ENCODE measurements at regions not wholly inside any gene's neighbourhood (a gene's known extent, or its start where the extent isn't known, plus 50 kb on each side); places are given as distances from the start of the nearest gene placed in this dataset.
"Not testable (repeated sequence)": the region's sequence is repeated elsewhere in the genome, so short reads cannot be mapped to it uniquely, and the experiment has no call there.

DNA sequence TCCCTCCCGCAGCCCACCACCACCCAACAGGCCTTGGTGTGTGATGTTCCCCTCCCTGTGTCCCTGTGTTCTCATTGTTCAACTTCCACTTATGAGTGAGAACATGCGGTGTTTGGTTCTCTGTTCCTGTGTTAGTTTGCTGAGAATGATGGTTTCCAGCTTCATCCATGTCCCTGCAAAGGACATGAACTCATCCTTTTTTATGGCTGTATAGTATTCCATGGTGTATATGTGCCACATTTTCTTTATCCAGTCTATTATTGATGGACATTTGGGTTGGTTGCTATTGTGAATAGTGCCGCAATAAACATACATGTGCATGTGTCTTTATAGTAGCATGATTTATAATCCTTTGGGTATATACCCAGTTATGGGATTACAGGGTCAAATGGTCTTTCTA is 59.1 kb upstream of the RHOBTB1 start:
- H3K9me3 ChIP-seq (ENCODE audit: control insufficient read depth, low read length); H3K27ac ChIP-seq (ENCODE audit: insufficient read depth, low read depth, low read length, poor library complexity, severe bottlenecking); H3K36me3 ChIP-seq (ENCODE audit: control insufficient read depth, insufficient read depth, low read length); H3K4me3 ChIP-seq (ENCODE audit: insufficient read depth, low read depth, low read length); H3K4me1 ChIP-seq (ENCODE audit: control insufficient read depth, insufficient read depth, low read length): not testable (repeated sequence)
- peaks cover 34% of the 10 kb centered on the region for H3K27me3 ChIP-seq (ENCODE audit: control insufficient read depth, insufficient read depth, low read length, poor library complexity, severe bottlenecking)
- 93 to 100% methylated on average over 2 of the region's 3 CpGs for WGBS, 2 experiments

DNA sequence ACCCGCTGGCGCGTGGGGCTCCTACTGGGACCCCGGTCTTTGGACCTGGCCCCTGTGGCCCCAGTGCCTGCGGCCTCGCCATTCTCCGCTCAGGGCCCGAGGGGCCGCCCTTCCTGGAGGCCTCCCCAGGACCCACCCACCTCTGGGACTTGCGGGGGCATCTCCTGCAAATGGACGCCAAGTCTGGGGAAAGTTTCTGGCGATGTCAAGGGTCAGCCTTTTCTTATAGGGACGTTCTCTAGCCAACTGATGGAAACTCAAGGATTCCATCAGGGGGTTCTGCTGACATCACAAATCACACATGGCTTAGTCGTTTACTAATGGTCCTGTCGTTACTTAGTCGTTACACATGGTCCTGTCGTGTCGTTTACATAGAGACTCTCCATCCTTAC is 57.7 kb upstream of the RHOBTB1 start:
- H3K4me1 ChIP-seq (ENCODE audit: control insufficient read depth, insufficient read depth, low read length), result no peaks in the 10 kb centered on the region
- no peaks in the 10 kb centered on the region for H3K36me3 ChIP-seq (ENCODE audit: control insufficient read depth, insufficient read depth, low read length)
- H3K4me3 ChIP-seq (ENCODE audit: insufficient read depth, low read depth, low read length), result peak overlapping the region; percentile 62
- no peak overlapping the region for H3K27ac ChIP-seq (ENCODE audit: insufficient read depth, low read depth, low read length, poor library complexity, severe bottlenecking)
- no peaks in the 10 kb centered on the region for H3K9me3 ChIP-seq (ENCODE audit: control insufficient read depth, low read length)
- WGBS, 2 experiments, result 24 to 26% methylated on average over 18 of the region's 18 CpGs
- H3K27me3 ChIP-seq (ENCODE audit: control insufficient read depth, insufficient read depth, low read length, poor library complexity, severe bottlenecking), result peaks cover 34% of the 10 kb centered on the region

DNA sequence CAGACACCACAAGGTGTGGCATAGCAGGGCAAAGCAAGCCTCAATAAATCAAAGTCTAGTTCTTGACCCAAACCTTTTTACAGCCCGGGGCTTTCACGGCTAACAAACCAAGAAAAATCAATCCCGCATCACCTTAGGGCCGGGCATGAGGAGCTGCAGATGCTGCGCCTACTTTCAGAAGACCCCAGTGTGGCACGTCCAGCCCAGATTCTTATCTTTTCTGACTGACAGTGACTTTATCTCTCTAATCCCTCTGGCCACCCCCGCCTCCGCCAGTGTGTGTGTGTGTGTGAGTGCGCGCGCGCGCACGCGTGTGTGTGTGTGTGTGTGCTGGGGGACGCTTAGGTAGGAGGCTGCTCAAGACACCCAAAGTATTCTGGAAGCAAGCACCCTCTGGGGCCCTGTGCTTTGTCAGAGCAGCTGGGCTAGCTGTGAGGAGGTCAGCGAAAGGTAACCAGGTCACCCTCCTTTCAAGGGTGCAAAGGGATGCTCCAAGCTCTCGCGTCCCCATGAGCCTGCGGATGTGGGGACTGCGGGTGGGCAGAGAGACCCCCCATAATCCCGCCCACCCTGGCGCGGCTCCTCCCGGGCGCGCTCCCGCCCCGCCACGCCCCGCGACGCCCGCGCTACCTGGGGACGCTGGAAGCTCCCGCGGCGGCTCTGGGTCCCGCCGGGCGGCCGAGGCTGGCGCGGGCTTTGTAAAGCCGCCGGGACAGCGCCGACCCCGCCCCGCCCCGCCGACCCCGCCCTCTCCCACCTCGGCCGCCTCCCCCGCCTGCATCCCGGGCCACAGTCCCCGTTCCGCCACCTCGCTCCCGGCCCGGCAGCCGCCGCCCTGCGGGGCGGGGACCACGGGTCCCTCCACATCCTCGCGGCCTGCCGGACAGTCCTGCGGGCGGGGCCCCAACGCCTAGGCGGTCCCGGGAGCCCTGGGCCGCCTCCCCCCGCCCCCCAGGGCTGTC is 57.1 kb upstream of the RHOBTB1 start:
- Histone ChIP-seq H3K27me3 (ENCODE audit: control insufficient read depth, insufficient read depth, low read length, poor library complexity, severe bottlenecking) (peaks cover 34% of the 10 kb centered on the region), H3K36me3 (ENCODE audit: control insufficient read depth, insufficient read depth, low read length) (no peaks in the 10 kb centered on the region), H3K9me3 (ENCODE audit: control insufficient read depth, low read length) (no peaks in the 10 kb centered on the region), H3K27ac (ENCODE audit: insufficient read depth, low read depth, low read length, poor library complexity, severe bottlenecking) (no peak overlapping the region), H3K4me3 (ENCODE audit: insufficient read depth, low read depth, low read length) (peak overlapping the region; percentile 62), H3K4me1 (ENCODE audit: control insufficient read depth, insufficient read depth, low read length) (no peaks in the 10 kb centered on the region)
- WGBS, 2 experiments, result 3 to 4% methylated on average over 78 of the region's 78 CpGs

DNA sequence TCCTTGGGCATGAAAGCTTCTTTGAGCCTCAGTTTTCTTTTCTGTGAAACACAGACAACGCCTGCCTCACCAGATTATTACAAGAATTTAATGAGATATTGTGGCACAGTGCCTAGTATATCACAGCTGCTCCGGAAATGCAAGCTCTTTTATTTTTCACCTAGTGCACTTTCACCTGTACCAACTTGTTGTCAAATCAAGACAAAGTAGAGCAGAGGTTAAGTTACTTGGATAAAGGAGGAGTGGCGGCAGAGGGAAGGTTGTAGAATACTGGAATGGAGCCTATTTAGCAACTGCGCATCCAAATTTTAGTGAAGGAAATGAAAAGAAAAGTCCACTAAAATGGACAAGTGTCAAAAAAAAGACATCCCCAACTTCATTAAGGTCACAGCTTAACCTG is 54.9 kb upstream of the RHOBTB1 start:
- Histone ChIP-seq H3K27me3 (ENCODE audit: control insufficient read depth, insufficient read depth, low read length, poor library complexity, severe bottlenecking) (peaks cover 34% of the 10 kb centered on the region), H3K4me1 (ENCODE audit: control insufficient read depth, insufficient read depth, low read length) (no peaks in the 10 kb centered on the region), H3K9me3 (ENCODE audit: control insufficient read depth, low read length) (no peaks in the 10 kb centered on the region), H3K36me3 (ENCODE audit: control insufficient read depth, insufficient read depth, low read length) (no peaks in the 10 kb centered on the region), H3K27ac (ENCODE audit: insufficient read depth, low read depth, low read length, poor library complexity, severe bottlenecking) (no peak overlapping the region), H3K4me3 (ENCODE audit: insufficient read depth, low read depth, low read length) (no peak overlapping the region)
- 93 to 97% methylated on average over 2 to 4 of the region's 4 CpGs for WGBS, 2 experiments

DNA sequence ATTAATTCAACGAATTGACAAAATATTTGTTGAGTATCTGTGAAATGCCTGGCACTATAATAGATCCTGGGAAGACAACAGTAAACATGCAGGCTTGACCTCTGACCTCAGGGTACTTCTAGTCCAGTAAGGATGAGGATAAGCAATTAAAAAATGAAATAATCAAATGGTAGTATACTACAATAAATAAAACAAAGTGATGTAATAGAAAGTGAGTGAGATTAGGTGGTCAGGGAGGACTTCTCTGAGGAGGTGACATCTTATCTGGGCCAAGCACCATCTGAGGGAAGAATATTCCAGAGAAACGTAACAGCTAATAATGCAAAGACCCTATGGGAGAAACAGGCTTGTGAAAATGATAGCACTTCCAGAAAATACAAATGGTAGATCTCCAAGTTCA is 50.1 kb upstream of the RHOBTB1 start:
- Histone ChIP-seq H3K27ac (ENCODE audit: insufficient read depth, low read depth, low read length, poor library complexity, severe bottlenecking) (no peak overlapping the region), H3K36me3 (ENCODE audit: control insufficient read depth, insufficient read depth, low read length) (no peaks in the 10 kb centered on the region), H3K4me1 (ENCODE audit: control insufficient read depth, insufficient read depth, low read length) (no peaks in the 10 kb centered on the region), H3K9me3 (ENCODE audit: control insufficient read depth, low read length) (no peaks in the 10 kb centered on the region), H3K27me3 (ENCODE audit: control insufficient read depth, insufficient read depth, low read length, poor library complexity, severe bottlenecking) (peaks cover 4% of the 10 kb centered on the region), H3K4me3 (ENCODE audit: insufficient read depth, low read depth, low read length) (no peak overlapping the region)
- WGBS, 2 experiments, result 98 to 100% methylated on average over 1 to 2 of the region's 2 CpGs

Measured in ectodermal cell (in vitro differentiated cells).